22Rv1 (cell line): ENCODE measurements at regions not wholly inside any gene's neighbourhood (a gene's known extent, or its start where the extent isn't known, plus 50 kb on each side); places are given as distances from the start of the nearest gene placed in this dataset.

ENCODE experiments used
- CTCF ChIP-seq: fragments of 450-650 bp; IDR thresholded peaks from 2 replicates; pipeline ENCODE4 v1.5.1; 2017; ENCODE audit warnings: mild to moderate bottlenecking
- ZFX ChIP-seq: fragments of 450-650 bp; IDR thresholded peaks from 2 replicates; pipeline ENCODE4 v1.6.1; 2017; ENCODE audit warnings: antibody characterized with exemption, borderline replicate concordance

- TF ChIP-seq CTCF (no peak), ZFX (no peak)
Measured at GRCh38 chr1:30336550-30337323, 386.6 kb downstream of the MATN1 start.
